ENCODE measurements at regions not wholly inside any gene's neighbourhood (a gene's known extent, or its start where the extent isn't known, plus 50 kb on each side); places are given as distances from the start of the nearest gene placed in this dataset.

GRCh38 chr20:48171626-48172356 lies 386.5 kb upstream of the SULF2 start:
- TF ChIP-seq POLR2AphosphoS5 (IDR thresholded peaks at IDR 0.05; ENCODE audit: low read depth, low read length), result no peak
- TF ChIP-seq TAF1 (IDR thresholded peaks at IDR 0.05; ENCODE audit: borderline replicate concordance, low read depth, low read length), result no peak
- no peak for TF ChIP-seq POLR2A (IDR thresholded peaks at IDR 0.05; ENCODE audit: low read depth, low read length)
- FAIRE-seq (no peak), DNase-seq (ENCODE audit: insufficient read length) (no peak)

GRCh38 chr20:48171071-48171470 lies 385.8 kb upstream of the SULF2 start:
- DNase-seq (ENCODE audit: insufficient read length) (no peak), FAIRE-seq (no peak)

GRCh38 chr20:48170625-48171024 lies 385.3 kb upstream of the SULF2 start:
- TF ChIP-seq POLR2AphosphoS5 (IDR thresholded peaks at IDR 0.05; ENCODE audit: low read depth, low read length), result no peak
- no peak for TF ChIP-seq TAF1 (IDR thresholded peaks at IDR 0.05; ENCODE audit: borderline replicate concordance, low read depth, low read length)
- TF ChIP-seq POLR2A (IDR thresholded peaks at IDR 0.05; ENCODE audit: low read depth, low read length), result no peak
- FAIRE-seq (no peak), DNase-seq (ENCODE audit: insufficient read length) (no peak)

More at GRCh38 chr20:48171071-48171470, 385.8 kb upstream of the SULF2 start:
- TF ChIP-seq POLR2A (IDR thresholded peaks at IDR 0.05; ENCODE audit: low read depth, low read length) (no peak), TAF1 (IDR thresholded peaks at IDR 0.05; ENCODE audit: borderline replicate concordance, low read depth, low read length) (no peak), POLR2AphosphoS5 (IDR thresholded peaks at IDR 0.05; ENCODE audit: low read depth, low read length) (no peak)

- DNase-seq (ENCODE audit: insufficient read length) (no peak), FAIRE-seq (no peak)
- no peak for TF ChIP-seq POLR2AphosphoS5 (IDR thresholded peaks at IDR 0.05; ENCODE audit: low read depth, low read length)
- no peak for TF ChIP-seq TAF1 (IDR thresholded peaks at IDR 0.05; ENCODE audit: borderline replicate concordance, low read depth, low read length)
- no peak for TF ChIP-seq POLR2A (IDR thresholded peaks at IDR 0.05; ENCODE audit: low read depth, low read length)
Measured at GRCh38 chr20:48169650-48170225, 384.5 kb upstream of the SULF2 start.

- FAIRE-seq (no peak), DNase-seq (ENCODE audit: insufficient read length) (no peak)
- no peak for TF ChIP-seq POLR2A (IDR thresholded peaks at IDR 0.05; ENCODE audit: low read depth, low read length)
- TF ChIP-seq TAF1 (IDR thresholded peaks at IDR 0.05; ENCODE audit: borderline replicate concordance, low read depth, low read length), result no peak
- no peak for TF ChIP-seq POLR2AphosphoS5 (IDR thresholded peaks at IDR 0.05; ENCODE audit: low read depth, low read length)
Measured at GRCh38 chr20:48166082-48166835, 381.0 kb upstream of the SULF2 start.

- TF ChIP-seq TAF1 (IDR thresholded peaks at IDR 0.05; ENCODE audit: borderline replicate concordance, low read depth, low read length) (no peak), POLR2A (IDR thresholded peaks at IDR 0.05; ENCODE audit: low read depth, low read length) (no peak), POLR2AphosphoS5 (IDR thresholded peaks at IDR 0.05; ENCODE audit: low read depth, low read length) (no peak)
- no peak for FAIRE-seq
- no peak for DNase-seq (ENCODE audit: insufficient read length)
Measured at GRCh38 chr20:48165401-48165685, 380.1 kb upstream of the SULF2 start.

- DNase-seq (ENCODE audit: insufficient read length), result no peak
- no peak for TF ChIP-seq TAF1 (IDR thresholded peaks at IDR 0.05; ENCODE audit: borderline replicate concordance, low read depth, low read length)
- no peak for TF ChIP-seq POLR2AphosphoS5 (IDR thresholded peaks at IDR 0.05; ENCODE audit: low read depth, low read length)
- no peak for TF ChIP-seq POLR2A (IDR thresholded peaks at IDR 0.05; ENCODE audit: low read depth, low read length)
- no peak for FAIRE-seq
Measured at GRCh38 chr20:48164566-48165400, 379.5 kb upstream of the SULF2 start.

- TF ChIP-seq POLR2AphosphoS5 (IDR thresholded peaks at IDR 0.05; ENCODE audit: low read depth, low read length), result no peak
- TF ChIP-seq TAF1 (IDR thresholded peaks at IDR 0.05; ENCODE audit: borderline replicate concordance, low read depth, low read length), result no peak
- no peak for TF ChIP-seq POLR2A (IDR thresholded peaks at IDR 0.05; ENCODE audit: low read depth, low read length)
- no peak for FAIRE-seq
- DNase-seq (ENCODE audit: insufficient read length), result no peak
Measured at GRCh38 chr20:48164034-48164433, 378.8 kb upstream of the SULF2 start.

GRCh38 chr20:48163505-48163904 lies 378.2 kb upstream of the SULF2 start:
- FAIRE-seq (no peak), DNase-seq (ENCODE audit: insufficient read length) (no peak)
- no peak for TF ChIP-seq TAF1 (IDR thresholded peaks at IDR 0.05; ENCODE audit: borderline replicate concordance, low read depth, low read length)
- no peak for TF ChIP-seq POLR2A (IDR thresholded peaks at IDR 0.05; ENCODE audit: low read depth, low read length)

- TF ChIP-seq TAF1 (IDR thresholded peaks at IDR 0.05; ENCODE audit: borderline replicate concordance, low read depth, low read length), result no peak
- TF ChIP-seq POLR2AphosphoS5 (IDR thresholded peaks at IDR 0.05; ENCODE audit: low read depth, low read length), result no peak
- no peak for TF ChIP-seq POLR2A (IDR thresholded peaks at IDR 0.05; ENCODE audit: low read depth, low read length)
- FAIRE-seq (no peak), DNase-seq (ENCODE audit: insufficient read length) (no peak)
Measured at GRCh38 chr20:48162621-48163020, 377.3 kb upstream of the SULF2 start.
